Panc1 (cell line): ENCODE measurements at regions not wholly inside any gene's neighbourhood (a gene's known extent, or its start where the extent isn't known, plus 50 kb on each side); places are given as distances from the start of the nearest gene placed in this dataset.

Experiments
- ATAC-seq: fragments of 200-7000 bp; cut with Tn5 transposase; 2 replicates; pipeline ENCODE4 v1.9.1; 2020; ENCODE audit warnings: mild to moderate bottlenecking, moderate library complexity
- BruUV-seq: library from RNA; stranded (reverse); fragments of 400-500 nt; replicated peaks from 2 replicates; lab custom pipeline; 2021; lab: Mats Ljungman, UMichigan
- CTCF ChIA-PET: fragments of 300-600 bp; sonication (Branson Sonifier 250); formaldehyde crosslinking; loops from one replicate; lab custom pipeline; 2022; ENCODE audit warnings: antibody characterized with exemption; lab: Charles Lee
- POLR2A ChIA-PET: fragments of 300-600 bp; sonication (Branson Sonifier 250); formaldehyde crosslinking; loops from one replicate; lab custom pipeline; 2022; ENCODE audit warnings: antibody characterized with exemption; lab: Charles Lee
- DNase-seq: peaks from one replicate; pipeline ENCODE4 v3.0.0-alpha.2; 2010; ENCODE audit warnings: low read depth, low spot score
- H3K27ac ChIP-seq: 2 replicates; pipeline ENCODE4 v1.5.1; 2011; ENCODE audit warnings: mild to moderate bottlenecking, low read length, inconsistent platforms
- H3K27me3 ChIP-seq: fragments of 200-500 bp; sonication (Bioruptor generic); 2 replicates; pipeline ENCODE4 v1.6.0; 2014; ENCODE audit warnings: low read length, inconsistent platforms; ENCODE audit not compliant: control insufficient read depth, insufficient read depth
- H3K36me3 ChIP-seq: fragments of 200-500 bp; sonication (Bioruptor generic); 2 replicates; pipeline ENCODE4 v1.5.1; 2014; ENCODE audit warnings: inconsistent platforms, mild to moderate bottlenecking, low read length, moderate library complexity; ENCODE audit not compliant: control insufficient read depth, insufficient read depth
- H3K4me1 ChIP-seq: 2 replicates; pipeline ENCODE4 v1.5.1; 2011; ENCODE audit warnings: inconsistent platforms, mild to moderate bottlenecking, low read length, moderate library complexity; ENCODE audit not compliant: control insufficient read depth, insufficient read depth
- H3K4me3 ChIP-seq, 2 experiments: 2 replicates each; pipeline ENCODE4 v1.5.1; 2011 to 2012; ENCODE audit warnings: low read depth in 2 of 2, low read length in 2 of 2, mild to moderate bottlenecking in 2 of 2, inconsistent platforms in 1 of 2, moderate library complexity in 1 of 2
- H3K9me3 ChIP-seq: fragments of 200-500 bp; sonication (Bioruptor generic); 2 replicates; pipeline ENCODE4 v1.5.1; 2014; ENCODE audit warnings: low read depth, mild to moderate bottlenecking, inconsistent platforms, low read length, moderate library complexity; ENCODE audit not compliant: control insufficient read depth, insufficient read depth
- POLR2AphosphoS5 ChIP-seq: IDR thresholded peaks from 2 replicates; pipeline ENCODE4 v1.6.1; 2012; ENCODE audit warnings: mild to moderate bottlenecking, low read depth, low read length, moderate library complexity
- SIN3A ChIP-seq: IDR thresholded peaks from 2 replicates; pipeline ENCODE4 v1.6.1; 2012; ENCODE audit warnings: low read depth, mild to moderate bottlenecking, low read length, moderate library complexity, borderline replicate concordance; ENCODE audit not compliant: insufficient read depth
- TCF7L2 ChIP-seq: IDR thresholded peaks from 2 replicates; pipeline ENCODE4 v1.6.1; 2011; ENCODE audit warnings: mild to moderate bottlenecking, low read depth, low read length, inconsistent platforms
- in situ Hi-C: cut with HindIII; loops from 2 replicates; pipeline ENCODE4 v1.10.0; 2016; ENCODE audit warnings: low sequenced_read_pairs, low pct_unique_long_range_greater_than_20kb
- intact Hi-C: fragments of 100-400 bp; cut with micrococcal nuclease; formaldehyde crosslinking; loops from one replicate; pipeline ENCODE4 v1.10.0; 2022; ENCODE audit not compliant: unreplicated experiment
- TF ChIP-seq, protein P1 (sequence below): fragments of 450-650 bp; IDR thresholded peaks from 2 replicates; pipeline ENCODE4 v1.5.1; 2017; ENCODE audit warnings: mild to moderate bottlenecking
- TF ChIP-seq, protein P2 (sequence below), 2 experiments: IDR thresholded peaks; 2 replicates each; pipeline ENCODE4 v1.6.1; 2011 to 2012; ENCODE audit warnings: low read depth in 2 of 2, control low read depth in 1 of 2, low read length in 1 of 2, mild to moderate bottlenecking in 1 of 2, moderate library complexity in 1 of 2; ENCODE audit not compliant: insufficient read depth in 1 of 2

DNA sequence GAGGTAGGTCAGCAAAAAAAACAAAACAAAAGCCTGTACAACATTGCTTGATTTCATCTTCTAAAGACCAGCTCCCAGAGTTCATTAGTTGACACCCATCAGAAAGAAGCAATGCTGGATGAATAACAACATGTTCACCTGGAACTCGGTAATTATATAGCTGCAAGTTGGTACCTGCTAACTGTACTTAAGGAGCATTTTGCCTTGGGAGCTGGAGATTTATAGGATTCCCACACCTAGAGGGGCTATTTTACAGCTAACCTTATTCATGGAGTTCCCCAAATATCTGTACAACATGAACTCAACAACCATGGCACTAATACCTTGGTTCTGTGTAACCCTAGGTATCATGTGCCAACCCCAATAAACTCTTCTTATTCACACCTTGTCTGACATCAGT, 281.1 kb upstream of the NCKAP5 start:
- ATAC-seq, result no peak
- Histone ChIP-seq H3K9me3 (no peaks in the 10 kb centered on the region), H3K4me1 (no peaks in the 10 kb centered on the region), H3K27ac (no peak overlapping the region), H3K36me3 (no peaks in the 10 kb centered on the region), H3K4me3 (no peak overlapping the region), H3K27me3 (no peaks in the 10 kb centered on the region)
- BruUV-seq, result no TSS peak
- intact Hi-C loops (loop anchor here (10.0 kb wide), 3 partner anchors 325 to 1185 kb away; no protein-coding TSS in a partner anchor), in situ Hi-C loops (no loop called here)
- ChIA-PET CTCF (no interaction called here), POLR2A (no interaction called here)
- TF ChIP-seq POLR2AphosphoS5 (no peak), TCF7L2 (no peak)
- DNase-seq, result no peak

- ChIA-PET CTCF (no interaction called here), POLR2A (no interaction called here)
- intact Hi-C loops, result no loop called here
- no peaks in the 10 kb centered on the region for H3K4me1 ChIP-seq
- H3K36me3 ChIP-seq, result no peaks in the 10 kb centered on the region
- no peaks in the 10 kb centered on the region for H3K27me3 ChIP-seq
- H3K9me3 ChIP-seq, result no peaks in the 10 kb centered on the region
- in situ Hi-C loops, result no loop called here
- no peak overlapping the region for H3K4me3 ChIP-seq
- DNase-seq (no peak), ATAC-seq (no peak)
- BruUV-seq, result no TSS peak
- H3K27ac ChIP-seq, result no peak overlapping the region
- TF ChIP-seq, protein P1, sequence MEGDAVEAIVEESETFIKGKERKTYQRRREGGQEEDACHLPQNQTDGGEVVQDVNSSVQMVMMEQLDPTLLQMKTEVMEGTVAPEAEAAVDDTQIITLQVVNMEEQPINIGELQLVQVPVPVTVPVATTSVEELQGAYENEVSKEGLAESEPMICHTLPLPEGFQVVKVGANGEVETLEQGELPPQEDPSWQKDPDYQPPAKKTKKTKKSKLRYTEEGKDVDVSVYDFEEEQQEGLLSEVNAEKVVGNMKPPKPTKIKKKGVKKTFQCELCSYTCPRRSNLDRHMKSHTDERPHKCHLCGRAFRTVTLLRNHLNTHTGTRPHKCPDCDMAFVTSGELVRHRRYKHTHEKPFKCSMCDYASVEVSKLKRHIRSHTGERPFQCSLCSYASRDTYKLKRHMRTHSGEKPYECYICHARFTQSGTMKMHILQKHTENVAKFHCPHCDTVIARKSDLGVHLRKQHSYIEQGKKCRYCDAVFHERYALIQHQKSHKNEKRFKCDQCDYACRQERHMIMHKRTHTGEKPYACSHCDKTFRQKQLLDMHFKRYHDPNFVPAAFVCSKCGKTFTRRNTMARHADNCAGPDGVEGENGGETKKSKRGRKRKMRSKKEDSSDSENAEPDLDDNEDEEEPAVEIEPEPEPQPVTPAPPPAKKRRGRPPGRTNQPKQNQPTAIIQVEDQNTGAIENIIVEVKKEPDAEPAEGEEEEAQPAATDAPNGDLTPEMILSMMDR, result no peak
- no peak for TF ChIP-seq POLR2AphosphoS5
- TF ChIP-seq SIN3A, result no peak
- TF ChIP-seq, protein P2, sequence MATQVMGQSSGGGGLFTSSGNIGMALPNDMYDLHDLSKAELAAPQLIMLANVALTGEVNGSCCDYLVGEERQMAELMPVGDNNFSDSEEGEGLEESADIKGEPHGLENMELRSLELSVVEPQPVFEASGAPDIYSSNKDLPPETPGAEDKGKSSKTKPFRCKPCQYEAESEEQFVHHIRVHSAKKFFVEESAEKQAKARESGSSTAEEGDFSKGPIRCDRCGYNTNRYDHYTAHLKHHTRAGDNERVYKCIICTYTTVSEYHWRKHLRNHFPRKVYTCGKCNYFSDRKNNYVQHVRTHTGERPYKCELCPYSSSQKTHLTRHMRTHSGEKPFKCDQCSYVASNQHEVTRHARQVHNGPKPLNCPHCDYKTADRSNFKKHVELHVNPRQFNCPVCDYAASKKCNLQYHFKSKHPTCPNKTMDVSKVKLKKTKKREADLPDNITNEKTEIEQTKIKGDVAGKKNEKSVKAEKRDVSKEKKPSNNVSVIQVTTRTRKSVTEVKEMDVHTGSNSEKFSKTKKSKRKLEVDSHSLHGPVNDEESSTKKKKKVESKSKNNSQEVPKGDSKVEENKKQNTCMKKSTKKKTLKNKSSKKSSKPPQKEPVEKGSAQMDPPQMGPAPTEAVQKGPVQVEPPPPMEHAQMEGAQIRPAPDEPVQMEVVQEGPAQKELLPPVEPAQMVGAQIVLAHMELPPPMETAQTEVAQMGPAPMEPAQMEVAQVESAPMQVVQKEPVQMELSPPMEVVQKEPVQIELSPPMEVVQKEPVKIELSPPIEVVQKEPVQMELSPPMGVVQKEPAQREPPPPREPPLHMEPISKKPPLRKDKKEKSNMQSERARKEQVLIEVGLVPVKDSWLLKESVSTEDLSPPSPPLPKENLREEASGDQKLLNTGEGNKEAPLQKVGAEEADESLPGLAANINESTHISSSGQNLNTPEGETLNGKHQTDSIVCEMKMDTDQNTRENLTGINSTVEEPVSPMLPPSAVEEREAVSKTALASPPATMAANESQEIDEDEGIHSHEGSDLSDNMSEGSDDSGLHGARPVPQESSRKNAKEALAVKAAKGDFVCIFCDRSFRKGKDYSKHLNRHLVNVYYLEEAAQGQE (IDR thresholded peaks at IDR 0.05; ENCODE audit: insufficient read depth in 1 of 2, low read depth in 2 of 2, low read length in 1 of 2), result no peak
- no peak for TF ChIP-seq TCF7L2
Measured at GRCh38 chr2:133854603-133855200, 286.4 kb upstream of the NCKAP5 start.

DNA sequence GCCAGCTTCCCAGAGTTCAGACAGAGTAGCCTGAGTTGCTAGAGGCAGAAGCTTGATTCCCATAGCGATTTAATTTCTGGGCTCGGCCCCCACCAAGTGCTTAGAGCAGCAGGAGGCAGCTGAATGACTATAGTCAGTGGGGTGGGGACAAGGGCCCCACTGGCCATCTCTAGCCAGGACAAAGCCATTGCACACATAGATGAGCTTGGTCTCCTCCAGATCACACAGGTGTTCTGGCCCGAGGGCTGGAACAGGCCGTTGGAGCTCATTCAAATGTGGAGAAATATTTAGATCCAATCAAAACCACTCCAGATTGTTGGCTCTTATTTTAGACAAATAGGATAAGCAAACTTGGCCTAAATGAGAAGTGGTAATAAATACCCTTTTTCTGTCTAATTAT, 287.3 kb upstream of the NCKAP5 start:
- ChIA-PET POLR2A (interaction anchor here (0.6 kb wide), 1 partner anchor 783 kb away, joined by 5 read pairs; no protein-coding TSS in a partner anchor), CTCF (no interaction called here)
- ATAC-seq (no peak), DNase-seq (no peak)
- Histone ChIP-seq H3K27me3 (no peaks in the 10 kb centered on the region), H3K9me3 (no peaks in the 10 kb centered on the region), H3K27ac (no peak overlapping the region), H3K36me3 (no peaks in the 10 kb centered on the region), H3K4me3 (no peak overlapping the region), H3K4me1 (no peaks in the 10 kb centered on the region)
- no peak for TF ChIP-seq POLR2AphosphoS5
- intact Hi-C loops (no loop called here), in situ Hi-C loops (no loop called here)
- BruUV-seq, result no TSS peak
